Muscle of arm (tissue), 1 donor: ENCODE measurements at regions not wholly inside any gene's neighbourhood (a gene's known extent, or its start where the extent isn't known, plus 50 kb on each side); places are given as distances from the start of the nearest gene placed in this dataset.
A peak's percentile ranks its signal among the peaks of the same experiment; 100 is the strongest.
"Not testable (repeated sequence)": the region's sequence is repeated elsewhere in the genome, so short reads cannot be mapped to it uniquely, and the experiment has no call there.

Experiments
- DNase-seq: peaks from one replicate; pipeline ENCODE4 v3.0.0-alpha.2; 2013

DNA sequence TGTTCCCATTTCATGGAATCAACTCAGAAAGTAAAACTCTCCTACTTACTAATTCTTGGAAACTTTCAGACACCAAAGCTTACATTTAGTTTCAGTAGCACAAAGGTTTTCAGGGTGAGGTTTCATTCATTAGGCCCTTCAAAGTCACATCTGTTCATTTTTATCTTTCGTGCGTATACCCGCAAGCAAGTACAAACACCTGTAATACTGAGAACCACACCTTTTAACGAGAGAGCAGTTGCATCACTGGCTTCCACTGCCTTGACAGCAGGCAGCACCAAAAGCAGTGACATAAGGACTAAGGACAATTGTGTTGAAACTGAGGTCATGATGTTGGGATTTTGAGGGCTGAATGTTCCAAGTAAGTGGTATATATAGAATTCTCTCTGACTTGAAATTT is 60.5 kb downstream of the GOLGA6L22 start:
- not testable (repeated sequence) for DNase-seq

DNA sequence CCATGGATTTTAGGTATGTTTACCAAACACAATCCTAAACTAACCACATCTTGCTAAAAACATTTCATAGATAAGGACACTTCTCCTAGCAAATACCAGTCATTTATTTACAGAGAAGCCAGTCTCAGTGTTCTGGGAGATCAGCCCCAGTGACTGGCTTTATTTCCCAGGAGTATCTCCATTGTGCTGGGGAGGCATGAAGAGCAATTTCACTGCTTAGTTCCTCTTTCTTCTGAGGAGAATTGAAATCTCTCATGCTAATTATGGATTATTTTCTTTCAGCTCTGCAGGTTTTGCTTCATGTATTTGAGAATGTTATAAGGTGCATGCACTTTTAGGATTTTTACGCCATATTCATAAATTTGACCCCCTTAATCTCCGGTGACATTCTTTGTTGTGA is 67.8 kb downstream of the GOLGA6L22 start:
- not testable (repeated sequence) for DNase-seq

DNA sequence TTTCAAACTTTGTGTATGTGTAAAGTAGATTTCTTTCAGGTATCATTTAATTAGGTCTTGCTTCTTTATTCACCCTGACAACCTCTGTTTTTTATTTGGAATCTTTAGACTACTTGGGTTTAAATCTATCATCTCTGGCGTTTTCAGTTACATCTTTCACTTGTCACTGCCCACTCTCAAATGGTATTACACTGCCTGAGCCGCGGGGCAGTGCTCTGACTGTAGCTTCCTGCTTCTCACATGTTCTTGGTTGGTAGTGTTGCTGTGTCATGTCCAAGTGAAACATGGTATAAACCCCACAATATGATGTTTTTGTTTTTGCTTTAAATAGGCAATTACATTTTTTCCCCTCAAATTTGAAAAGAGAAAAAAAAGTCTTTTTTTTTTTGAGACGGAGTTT is 68.3 kb downstream of the GOLGA6L22 start:
- DNase-seq, result not testable (repeated sequence)

DNA sequence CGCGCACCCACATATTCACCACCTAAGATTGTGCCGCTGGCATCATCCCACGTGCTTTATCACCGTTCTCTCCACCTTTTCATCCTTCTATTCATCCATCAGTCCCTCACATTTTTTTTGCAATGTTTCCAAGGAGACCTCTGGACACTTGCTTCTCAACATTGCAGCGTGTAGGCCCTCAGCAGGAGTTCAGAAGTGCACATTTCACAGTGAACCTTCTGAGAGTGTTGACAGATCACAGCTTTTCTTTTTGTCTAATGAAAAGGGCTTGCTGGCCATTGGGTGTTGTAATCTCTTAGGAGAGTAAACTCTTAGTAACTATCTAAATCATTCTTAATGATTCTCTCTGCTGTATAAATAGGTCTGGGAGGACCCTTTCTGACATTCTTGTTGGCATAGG is 70.5 kb downstream of the GOLGA6L22 start:
- not testable (repeated sequence) for DNase-seq

DNA sequence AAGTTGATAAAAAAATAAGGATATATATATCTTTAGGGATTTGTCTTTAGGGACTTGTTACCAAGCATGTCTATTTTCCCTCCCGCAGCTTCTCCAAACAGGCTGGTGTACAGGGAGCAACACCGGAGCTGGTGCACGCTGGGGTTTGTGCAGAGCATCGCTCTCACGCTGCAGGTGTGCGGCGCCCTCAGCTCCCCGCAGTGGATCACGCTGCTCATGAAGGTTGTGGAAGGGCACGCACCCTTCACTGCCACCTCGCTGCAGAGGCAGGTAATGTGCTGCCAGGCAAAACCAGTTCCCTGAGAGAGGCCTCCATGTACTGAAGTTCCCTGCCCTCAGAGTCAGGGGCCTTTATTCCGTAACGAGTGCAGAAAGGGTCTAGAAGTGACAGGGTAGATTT is 101.0 kb downstream of the GOLGA6L22 start:
- DNase-seq, result not testable (repeated sequence)

DNA sequence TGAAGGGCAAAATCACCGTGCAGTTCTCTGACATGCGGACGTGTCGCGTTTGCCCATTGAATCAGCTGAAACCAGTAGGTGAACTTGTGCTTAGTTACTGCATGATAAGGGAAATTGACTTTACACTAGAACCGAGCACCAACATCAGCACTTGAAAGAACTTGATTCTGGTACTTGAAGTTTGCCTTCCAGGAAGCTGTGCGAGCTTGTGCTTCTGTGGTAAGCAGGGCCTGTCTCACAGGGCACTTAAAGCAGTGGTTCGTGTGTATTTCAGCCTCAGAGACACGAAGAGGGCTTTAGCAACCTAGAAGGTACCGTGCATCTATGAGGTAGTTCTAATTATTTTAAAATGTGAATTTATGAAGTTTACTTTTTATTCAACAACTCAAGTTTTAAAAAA is 103.0 kb downstream of the GOLGA6L22 start:
- DNase-seq, result not testable (repeated sequence)

DNA sequence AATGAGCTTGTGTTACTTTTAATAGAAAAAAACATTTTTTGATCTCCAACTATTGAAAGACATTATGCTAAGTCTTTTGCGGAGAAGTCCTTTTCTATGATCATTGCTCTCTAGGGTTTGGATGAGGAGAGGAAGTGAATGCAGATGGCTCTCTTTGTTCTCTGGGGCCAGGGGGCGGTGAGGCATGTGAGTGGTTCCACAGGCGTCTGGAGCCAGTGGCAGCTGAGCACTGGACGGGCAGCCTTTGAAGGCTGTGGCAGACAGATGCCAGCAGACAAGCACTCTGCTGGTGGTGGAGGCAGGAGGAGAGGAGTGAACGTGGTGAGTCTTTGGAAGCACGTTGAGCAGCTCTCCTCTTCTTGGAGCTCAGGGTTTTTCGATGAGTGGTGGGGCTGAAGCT is 107.8 kb downstream of the GOLGA6L22 start:
- DNase-seq, result not testable (repeated sequence)

DNA sequence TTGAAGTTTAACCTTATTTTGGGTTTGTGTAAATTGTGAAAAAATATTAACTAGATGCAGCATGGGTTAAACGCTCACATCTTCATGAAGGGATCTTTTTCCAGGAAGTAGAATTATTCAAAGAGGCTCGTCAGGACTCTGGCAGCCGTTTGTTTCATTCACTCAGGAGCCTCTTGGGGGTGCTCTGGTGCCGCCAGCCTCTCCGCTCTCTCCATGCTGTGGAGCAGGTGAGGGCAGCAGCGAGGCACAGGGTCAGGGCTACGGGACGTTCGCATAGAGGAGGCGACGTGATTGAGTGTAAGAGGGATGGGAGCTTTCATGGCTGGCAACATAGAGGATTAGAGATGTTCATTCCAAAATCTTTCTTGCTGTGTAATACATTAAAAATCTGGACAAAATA is 110.8 kb downstream of the GOLGA6L22 start:
- not testable (repeated sequence) for DNase-seq

DNA sequence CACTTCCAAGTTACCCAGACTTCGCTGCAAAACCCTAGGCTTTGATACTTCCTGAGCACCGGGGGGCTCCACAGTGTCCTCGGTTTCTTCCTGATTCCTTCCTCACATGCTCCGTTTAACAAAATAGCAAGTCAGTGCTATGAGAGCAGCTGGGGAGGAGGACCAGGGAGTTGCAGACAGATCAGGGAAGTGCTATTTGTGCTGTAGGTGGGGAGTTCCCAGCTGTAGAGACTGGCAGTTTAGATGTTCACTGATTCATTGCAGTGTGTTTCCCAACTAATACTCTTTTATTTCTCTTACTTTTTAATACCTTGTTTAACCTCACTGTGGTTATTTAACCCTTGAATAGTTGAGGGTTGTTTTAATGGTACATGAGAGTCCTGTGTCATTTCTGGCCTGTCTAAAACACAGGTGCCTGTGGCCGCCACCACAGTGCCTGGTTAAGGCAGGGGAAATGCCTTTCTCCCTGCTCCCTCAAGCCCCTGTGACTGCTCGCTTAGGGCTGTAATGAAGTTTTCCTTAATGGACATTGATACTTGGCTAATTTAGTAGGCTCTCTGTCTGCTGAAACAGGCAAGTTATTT is 113.5 kb downstream of the GOLGA6L22 start:
- not testable (repeated sequence) for DNase-seq

DNA sequence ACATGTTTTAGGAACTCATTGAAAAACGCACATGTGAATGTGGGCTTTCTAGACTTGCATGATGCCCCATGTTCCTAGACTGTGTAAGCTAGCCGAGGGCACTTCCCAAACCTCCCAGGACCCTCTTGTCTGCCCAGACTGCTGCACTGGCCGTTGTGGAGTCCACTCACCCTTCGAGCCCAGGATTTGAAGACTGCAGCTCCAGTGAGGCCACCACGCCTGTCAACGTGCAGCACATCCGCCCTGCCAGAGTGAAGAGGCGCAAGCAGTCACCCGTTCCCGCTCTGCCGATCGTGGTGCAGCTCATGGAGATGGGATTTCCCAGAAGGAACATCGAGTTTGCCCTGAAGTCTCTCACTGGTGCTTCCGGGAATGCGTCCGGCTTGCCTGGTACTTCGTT is 114.1 kb downstream of the GOLGA6L22 start:
- DNase-seq, result not testable (repeated sequence)

DNA sequence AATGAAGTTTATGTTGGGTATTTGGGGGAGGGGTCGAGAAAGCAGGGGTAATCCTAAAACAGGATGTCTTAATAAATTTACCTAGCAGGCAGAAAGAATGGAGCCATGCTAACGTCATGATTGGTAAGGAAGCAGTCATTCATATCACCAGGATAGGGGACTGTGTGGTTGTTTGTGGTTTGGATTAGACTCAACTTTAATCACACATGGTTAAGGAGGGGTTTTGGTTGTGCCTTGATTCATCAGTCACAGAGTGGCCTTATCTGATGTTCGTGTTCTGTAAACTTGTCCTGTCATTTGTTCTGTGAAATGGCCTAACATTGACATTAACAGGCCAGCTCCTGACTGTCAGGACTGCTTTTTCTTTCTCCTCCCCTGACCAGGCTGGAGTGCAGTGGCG is 119.1 kb downstream of the GOLGA6L22 start:
- not testable (repeated sequence) for DNase-seq

DNA sequence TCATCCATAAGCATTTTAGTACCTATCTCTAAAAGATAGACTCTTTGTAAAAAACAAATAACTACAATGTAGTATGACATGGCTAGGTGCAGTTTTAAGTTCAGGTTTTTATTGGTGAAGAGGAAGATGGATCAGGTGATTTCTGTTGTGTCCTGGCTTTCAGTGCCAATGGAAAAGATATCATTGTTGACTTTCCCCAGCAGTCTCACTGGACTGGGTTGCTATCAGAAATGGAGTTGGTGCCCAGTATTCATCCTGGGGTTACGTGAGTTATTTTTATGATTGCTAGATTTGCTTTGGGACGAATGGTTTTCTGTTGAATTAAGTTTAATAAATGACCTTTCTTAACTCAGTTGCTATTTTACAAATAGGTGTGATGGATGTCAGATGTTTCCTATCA is 120.5 kb downstream of the GOLGA6L22 start:
- DNase-seq, result not testable (repeated sequence)

DNA sequence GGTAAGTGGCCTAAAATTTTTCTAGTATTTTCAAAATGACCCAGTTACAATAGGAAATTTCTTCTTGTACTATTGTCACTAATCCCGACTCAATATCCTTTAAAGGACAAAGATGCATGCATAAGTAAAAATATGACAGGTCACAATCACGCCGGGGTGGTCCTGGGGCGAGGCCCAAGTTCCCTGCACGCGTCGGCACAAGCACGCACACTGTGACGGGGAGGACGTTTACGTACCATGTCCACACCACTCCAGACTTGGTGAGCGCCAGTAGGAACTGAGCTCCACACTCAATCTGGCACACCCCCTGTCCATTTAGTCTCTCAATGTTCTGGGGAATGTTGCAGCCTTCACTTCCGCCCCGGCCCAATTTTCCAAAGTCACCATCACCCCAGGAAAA is 128.7 kb downstream of the GOLGA6L22 start:
- not testable (repeated sequence) for DNase-seq

DNA sequence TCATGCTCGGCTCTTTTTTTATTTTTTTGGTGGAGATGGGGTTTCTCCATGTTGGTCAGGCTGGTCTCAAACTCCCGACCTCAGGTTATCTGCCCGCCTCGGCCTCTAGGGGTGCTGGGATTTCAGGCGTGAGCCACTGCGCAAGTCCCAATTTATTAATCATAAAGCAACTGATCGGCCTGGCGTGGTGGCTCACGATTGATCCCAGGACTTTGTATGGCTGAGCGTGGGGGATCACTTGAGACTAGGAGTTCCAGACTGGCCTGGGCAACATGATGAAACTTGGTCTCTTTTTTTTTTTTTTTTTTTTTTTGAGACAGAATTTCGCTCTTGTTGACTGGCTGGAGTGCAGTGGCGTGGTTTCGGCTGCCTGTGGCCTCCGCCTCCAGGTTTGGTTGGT is 139.8 kb downstream of the GOLGA6L22 start:
- DNase-seq, result not testable (repeated sequence)

DNA sequence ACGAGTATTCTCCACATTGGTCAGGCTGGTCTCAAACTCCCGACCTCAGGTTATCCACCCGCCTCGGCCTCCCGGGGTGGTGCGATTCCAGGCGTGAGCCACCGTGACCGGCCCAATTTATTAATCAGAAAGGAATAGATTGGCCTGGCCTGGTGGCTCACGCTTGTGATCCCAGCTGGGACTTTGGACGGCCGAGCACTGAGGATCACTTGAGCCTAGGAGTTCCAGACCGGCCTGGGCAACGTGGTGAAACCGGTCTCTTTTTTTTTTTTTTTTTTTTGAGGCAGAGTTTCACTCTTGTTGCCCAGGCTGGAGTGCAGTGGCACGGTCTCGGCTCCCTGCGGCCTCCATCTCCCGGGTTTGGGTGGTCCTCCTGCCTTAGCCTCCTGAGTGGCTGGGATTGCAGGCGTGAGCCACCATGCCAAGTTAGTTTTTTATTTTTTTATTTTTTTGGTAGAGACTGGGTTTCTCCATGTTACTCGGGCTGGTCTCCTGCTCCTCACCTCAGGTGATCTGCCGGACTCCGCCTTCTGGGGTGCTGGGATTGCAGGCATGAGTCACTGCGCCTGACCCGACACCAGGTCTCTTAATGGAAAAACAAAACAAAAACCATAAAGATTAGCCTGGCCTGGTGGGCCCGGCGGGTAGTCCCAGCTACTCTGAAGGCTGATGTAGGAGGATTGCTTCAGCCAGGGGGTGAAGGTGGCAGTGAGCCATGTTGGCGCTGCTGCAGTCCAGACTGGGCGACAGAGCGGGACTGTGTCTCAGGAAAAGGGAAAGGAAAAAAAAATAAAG is 141.0 kb downstream of the GOLGA6L22 start:
- DNase-seq, result not testable (repeated sequence)

DNA sequence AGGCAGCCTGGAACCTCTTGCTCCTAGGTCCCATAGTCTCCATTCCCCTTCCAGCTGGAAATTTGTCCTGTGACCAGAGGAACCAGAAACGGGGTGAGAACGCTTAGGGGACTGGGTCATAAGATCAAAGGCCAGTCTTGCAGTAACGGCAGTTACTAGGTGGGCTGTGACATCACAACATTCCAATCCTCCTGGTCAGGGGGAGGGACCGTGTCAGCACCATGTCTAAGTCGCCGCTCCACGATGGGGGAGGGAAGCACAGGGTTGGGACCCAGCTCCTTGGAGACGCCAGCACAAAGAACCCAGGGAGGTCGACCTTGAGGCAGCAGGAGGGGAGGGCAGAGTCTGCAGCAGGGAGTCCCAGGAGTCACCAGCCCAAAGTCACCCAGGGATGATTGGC is 158.3 kb downstream of the GOLGA6L22 start:
- not testable (repeated sequence) for DNase-seq

DNA sequence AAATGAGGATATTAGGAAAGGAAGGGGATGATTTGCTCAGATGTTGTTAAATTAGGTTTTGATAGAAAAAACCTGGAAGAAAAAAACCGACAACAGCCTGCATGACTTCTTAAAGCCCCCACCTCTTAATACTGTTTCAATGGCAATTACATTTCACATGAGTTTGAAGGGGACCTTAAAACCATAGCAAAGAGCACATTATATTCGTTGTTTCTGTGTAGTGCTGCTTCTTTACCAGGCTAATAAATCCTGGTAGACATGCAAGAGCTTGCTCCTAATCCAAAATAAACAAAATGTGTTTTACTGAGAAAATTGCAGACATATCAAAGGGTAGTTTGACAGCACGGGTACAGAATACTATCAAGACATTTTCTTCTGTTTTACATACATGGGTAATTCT is 154.7 kb upstream of the NIPA1 start:
- not testable (repeated sequence) for DNase-seq

DNA sequence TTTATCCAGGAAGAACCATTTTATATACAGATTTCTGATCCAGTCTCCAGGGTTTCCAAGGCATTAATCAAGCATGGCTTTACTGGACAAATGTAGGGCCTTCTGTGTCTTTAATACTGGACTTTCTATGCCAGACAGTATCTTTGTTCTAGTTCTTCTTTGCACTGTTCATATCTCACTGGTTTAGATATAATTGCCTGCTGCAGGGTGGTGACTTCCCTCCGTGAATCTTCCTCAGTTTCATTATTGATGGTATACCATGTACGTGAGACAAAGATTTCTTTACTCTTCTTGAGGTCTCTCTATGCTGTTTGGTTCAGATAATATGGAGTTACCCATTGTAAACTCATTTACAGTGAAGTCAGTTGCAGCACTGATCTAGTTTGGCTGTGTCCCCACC is 146.5 kb upstream of the NIPA1 start:
- DNase-seq, result not testable (repeated sequence)

DNA sequence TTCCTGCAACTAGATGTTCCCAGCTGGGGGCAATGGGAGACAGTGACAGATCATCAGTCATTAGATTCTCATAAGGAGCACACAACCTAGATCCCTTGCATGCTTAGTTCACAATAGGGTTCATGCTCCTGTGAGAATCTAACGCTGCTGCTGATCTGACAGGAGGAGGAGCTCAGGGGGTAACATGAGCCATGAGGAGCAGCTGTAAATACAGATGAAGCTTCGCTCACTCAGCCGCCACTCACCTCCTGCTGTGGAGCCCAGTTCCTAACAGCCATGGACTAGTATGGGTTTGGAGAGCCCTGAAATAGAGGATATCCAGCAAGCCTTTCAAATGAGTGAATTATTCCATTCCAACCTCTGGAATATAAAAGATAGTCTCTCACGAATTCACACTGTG is 137.0 kb upstream of the NIPA1 start:
- not testable (repeated sequence) for DNase-seq

DNA sequence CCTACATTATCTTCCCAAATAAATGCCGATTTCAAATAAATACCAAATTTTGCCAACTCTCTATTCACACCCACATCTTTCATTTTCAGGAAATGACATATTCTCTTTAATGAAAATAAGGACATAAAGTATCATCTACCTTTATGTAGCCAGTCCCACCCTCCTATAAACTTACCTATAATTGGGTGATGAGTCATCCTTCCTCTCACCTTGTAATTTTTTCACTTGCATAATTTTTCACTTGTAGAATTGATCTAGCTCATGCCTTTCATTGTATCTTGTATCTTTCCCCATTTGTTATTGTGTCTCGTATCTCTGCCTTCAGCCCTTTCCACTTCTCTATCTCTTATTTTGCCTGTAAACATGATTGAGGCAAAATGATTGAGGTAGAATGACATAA is 135.3 kb upstream of the NIPA1 start:
- DNase-seq, result not testable (repeated sequence)

DNA sequence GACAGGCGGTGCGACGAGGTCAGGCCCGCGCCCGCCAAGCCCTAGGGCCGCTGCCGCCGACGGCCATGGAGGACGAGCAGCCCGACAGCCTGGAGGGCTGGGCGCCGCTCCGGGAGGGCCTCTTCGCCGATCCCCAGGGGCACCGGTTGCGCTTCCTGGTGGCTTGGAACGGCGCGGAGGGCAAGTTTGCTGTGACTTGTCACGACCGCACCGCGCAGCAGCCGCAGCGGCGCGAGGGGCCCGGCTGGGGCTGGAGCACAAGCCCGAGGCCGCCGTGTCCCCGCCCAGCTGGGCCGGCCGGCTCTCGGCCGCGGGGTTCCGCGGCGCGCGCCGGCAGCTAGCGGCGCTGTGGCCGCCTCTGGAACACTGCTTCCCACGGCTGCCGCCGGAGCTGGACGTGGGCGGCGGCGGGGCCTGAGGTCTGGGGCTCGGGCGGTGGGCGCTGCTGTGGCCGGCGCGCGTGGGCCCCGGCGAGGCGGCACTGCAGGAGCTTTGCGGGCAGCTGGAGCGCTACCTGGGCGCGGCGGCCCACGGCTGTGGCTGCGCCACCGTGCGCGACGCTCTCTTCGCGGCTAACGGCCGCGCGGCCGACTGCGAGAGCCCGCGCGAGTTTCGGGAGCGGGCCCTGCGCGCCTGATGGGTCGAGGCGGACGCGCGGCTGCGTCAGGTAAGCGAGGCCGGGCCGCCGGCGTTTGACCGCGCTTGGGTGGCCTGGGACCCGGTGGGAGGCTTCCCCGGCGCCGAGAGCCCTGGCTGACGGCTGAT is 122.0 kb upstream of the NIPA1 start:
- DNase-seq, result peak; percentile 28

DNA sequence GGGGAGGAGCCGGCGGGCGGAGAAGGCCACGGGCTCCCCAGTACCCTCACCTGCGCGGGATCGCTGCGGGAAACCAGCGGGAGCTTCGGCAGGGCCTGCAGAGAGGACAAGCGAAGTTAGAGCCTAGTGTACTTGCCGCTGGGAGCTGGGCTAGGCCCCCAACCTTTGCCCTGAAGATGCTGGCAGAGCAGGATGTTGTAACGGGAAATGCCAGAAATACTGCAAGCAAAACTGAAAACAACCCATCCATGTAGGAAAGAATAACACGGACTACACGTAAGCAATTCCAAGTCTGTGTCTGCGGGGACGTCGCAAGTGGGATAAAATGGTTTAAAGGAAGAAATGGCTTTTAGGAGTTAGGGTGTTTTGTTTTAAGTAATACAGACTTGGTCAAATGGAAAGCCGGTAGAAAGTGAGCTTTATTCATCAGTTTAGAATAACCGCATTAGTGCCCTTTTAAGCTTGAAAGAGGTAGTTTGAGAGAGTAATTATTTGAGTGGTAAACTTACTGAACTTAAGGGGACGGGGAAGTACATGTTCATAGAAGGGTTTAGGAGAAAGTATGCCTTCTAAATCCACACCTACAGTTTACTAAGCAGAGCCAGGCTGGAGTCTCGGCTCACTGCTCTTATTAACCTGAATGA is 121.3 kb upstream of the NIPA1 start:
- DNase-seq, result peak; percentile 25
